GM12878 (cell line): ENCODE measurements at regions not wholly inside any gene's neighbourhood (a gene's known extent, or its start where the extent isn't known, plus 50 kb on each side); places are given as distances from the start of the nearest gene placed in this dataset.

Experiments used
- ATAC-seq: fragments of 200-7000 bp; cut with Tn5 transposase; 3 replicates; pipeline ENCODE4 v1.9.1; 2020; ENCODE audit warnings: mild to moderate bottlenecking, moderate library complexity
- BruUV-seq: library from RNA; stranded (reverse); fragments of 400-500 nt; replicated peaks from 2 replicates; lab custom pipeline; 2021; lab: Mats Ljungman, UMichigan
- CTCF ChIA-PET: fragments of 300-600 bp; sonication (Branson Sonifier 250); formaldehyde crosslinking; extraction: SDS; loops from one replicate; lab custom pipeline; 2021; ENCODE audit warnings: inconsistent platforms; lab: Yijun Ruan, JAX
- POLR2A ChIA-PET: fragments of 350-600 bp; formaldehyde crosslinking; extraction: SDS; loops from one replicate; lab custom pipeline; 2021; ENCODE audit warnings: inconsistent platforms; lab: Charles Lee
- RAD21 ChIA-PET: fragments of 300-600 bp; sonication (Branson Sonifier 250); formaldehyde crosslinking; loops from one replicate; lab custom pipeline; 2023; ENCODE audit warnings: antibody characterized with exemption; ENCODE audit not compliant: unreplicated experiment; lab: Charles Lee
- SMC1A ChIA-PET: fragments of 300-600 bp; sonication (Branson Sonifier 250); formaldehyde crosslinking; loops from one replicate; lab custom pipeline; 2023; ENCODE audit not compliant: unreplicated experiment, uncharacterized antibody; lab: Charles Lee
- DNase-seq: peaks from one replicate; pipeline ENCODE4 v3.0.0-alpha.2; 2011; ENCODE audit warnings: low read depth, low spot score
- FAIRE-seq: peaks from 3 replicates; lab custom pipeline; 2011; peaks lifted over from hg19 to GRCh38; lab: Jason Lieb, UNC
- H2AFZ ChIP-seq: 2 replicates; pipeline ENCODE4 v1.6.0; 2011; ENCODE audit warnings: low read depth, low read length, control low read depth; ENCODE audit not compliant: control insufficient read depth
- H3K27ac ChIP-seq: 2 replicates; pipeline ENCODE4 v1.5.1; 2011; ENCODE audit warnings: control low read depth; ENCODE audit not compliant: control insufficient read depth, insufficient read depth
- H3K27me3 ChIP-seq, 2 experiments: replicated peaks in 1 of 2; 2 replicates each; pipeline versions ENCODE4 v1.6.0 to v1.6.1; 2011; ENCODE audit warnings: low read length in 1 of 2; ENCODE audit not compliant: control insufficient read depth in 2 of 2, insufficient read depth in 2 of 2
- H3K36me3 ChIP-seq, 2 experiments: 2 replicates each; pipeline ENCODE4 v1.5.1; 2011; ENCODE audit warnings: low read length in 1 of 2; ENCODE audit not compliant: control insufficient read depth in 2 of 2, insufficient read depth in 2 of 2
- H3K4me1 ChIP-seq: 2 replicates; pipeline ENCODE4 v1.6.1; 2011; ENCODE audit warnings: mild to moderate bottlenecking, low read length, moderate library complexity, mixed read lengths; ENCODE audit not compliant: control insufficient read depth, insufficient read depth
- H3K4me2 ChIP-seq: 2 replicates; pipeline ENCODE4 v1.6.0; 2011; ENCODE audit warnings: control low read depth; ENCODE audit not compliant: control insufficient read depth, insufficient read depth
- H3K4me3 ChIP-seq: fragments of 200-600 bp; sonication (generic); 2 replicates; pipeline ENCODE4 v1.5.1; 2016
- H3K79me2 ChIP-seq: 2 replicates; pipeline ENCODE4 v1.6.0; 2011; ENCODE audit warnings: low read length; ENCODE audit not compliant: control insufficient read depth, insufficient read depth
- H3K9ac ChIP-seq: 2 replicates; pipeline ENCODE4 v1.8.0; 2011; ENCODE audit warnings: low read length, control low read depth, mixed read lengths; ENCODE audit not compliant: control insufficient read depth, insufficient read depth
- H3K9me3 ChIP-seq: replicated peaks from 3 replicates; pipeline ENCODE4 v1.5.1; 2011; ENCODE audit warnings: mild to moderate bottlenecking, low read length; ENCODE audit not compliant: control insufficient read depth, insufficient read depth
- H4K20me1 ChIP-seq: 2 replicates; pipeline ENCODE4 v1.6.0; 2011; ENCODE audit not compliant: control insufficient read depth, insufficient read depth
- CHD1 ChIP-seq: IDR thresholded peaks from 2 replicates; pipeline ENCODE4 v1.6.1; 2012; ENCODE audit warnings: low read depth, low read length, improper control_type of control experiment
- CHD2 ChIP-seq: IDR thresholded peaks from 2 replicates; pipeline ENCODE4 v1.6.1; 2011; ENCODE audit warnings: low read depth, low read length, improper control_type of control experiment, borderline replicate concordance
- CTCF ChIP-seq, 3 experiments: IDR thresholded peaks in 2 of 3; conservative IDR thresholded peaks in 1 of 3; 2 replicates each; pipeline ENCODE4 v1.5.1; 2011; ENCODE audit warnings: low read depth in 3 of 3, low read length in 3 of 3, mild to moderate bottlenecking in 3 of 3, control low read depth in 2 of 3, moderate library complexity in 2 of 3, inconsistent platforms in 1 of 3, mixed read lengths in 1 of 3; ENCODE audit not compliant: control insufficient read depth in 2 of 3, insufficient read depth in 1 of 3; ENCODE audit errors: extremely low read depth in 1 of 3
- E4F1 ChIP-seq: fragments of 450-650 bp; IDR thresholded peaks from 2 replicates; pipeline ENCODE4 v1.6.1; 2018; ENCODE audit warnings: borderline replicate concordance, mild to moderate bottlenecking; ENCODE audit not compliant: partially characterized antibody
- EP300 ChIP-seq, 2 experiments: fragments of 150-350 bp in 1 of 2; IDR thresholded peaks; 2 replicates each; pipeline ENCODE4 v1.6.1; 2011 to 2012; ENCODE audit warnings: low read depth in 2 of 2, low read length in 2 of 2, borderline replicate concordance in 1 of 2, improper control_type of control experiment in 1 of 2, inconsistent platforms in 1 of 2; ENCODE audit not compliant: control insufficient read depth in 1 of 2
- ESRRA ChIP-seq: IDR thresholded peaks from 2 replicates; pipeline ENCODE4 v1.6.1; 2012; ENCODE audit warnings: mild to moderate bottlenecking, low read length, improper control_type of control experiment
- FOS ChIP-seq: IDR thresholded peaks from 3 replicates; pipeline ENCODE4 v1.6.1; 2011; ENCODE audit warnings: borderline replicate concordance; ENCODE audit not compliant: insufficient read length; ENCODE audit errors: extremely low read depth
- FOXK2 ChIP-seq: fragments of 450-650 bp; IDR thresholded peaks from 2 replicates; pipeline ENCODE4 v1.6.1; 2017; ENCODE audit warnings: mild to moderate bottlenecking, moderate library complexity
- JUNB ChIP-seq: IDR thresholded peaks from 2 replicates; pipeline ENCODE4 v1.6.1; 2016; ENCODE audit warnings: antibody characterized with exemption, mild to moderate bottlenecking
- LARP7 ChIP-seq: fragments of 450-650 bp; IDR thresholded peaks from 2 replicates; pipeline ENCODE4 v1.6.1; 2017; ENCODE audit warnings: mild to moderate bottlenecking
- NFIC ChIP-seq: IDR thresholded peaks from 2 replicates; pipeline ENCODE4 v1.6.1; 2012; ENCODE audit warnings: low read depth, mild to moderate bottlenecking, inconsistent platforms, low read length, moderate library complexity
- NFXL1 ChIP-seq: fragments of 450-650 bp; IDR thresholded peaks from 2 replicates; pipeline ENCODE4 v1.6.1; 2017; ENCODE audit warnings: antibody characterized with exemption, mild to moderate bottlenecking, borderline replicate concordance
- RCOR1 ChIP-seq: conservative IDR thresholded peaks from 2 replicates; pipeline ENCODE4 v1.6.1; 2012; ENCODE audit warnings: low read depth, low read length, improper control_type of control experiment
- RELB ChIP-seq: fragments of 450-650 bp; IDR thresholded peaks from 2 replicates; pipeline ENCODE4 v1.6.1; 2017; ENCODE audit warnings: low read depth, mild to moderate bottlenecking, moderate library complexity
- SMAD1 ChIP-seq: fragments of 450-650 bp; IDR thresholded peaks from 2 replicates; pipeline ENCODE4 v1.6.1; 2018; ENCODE audit warnings: mild to moderate bottlenecking, low read depth; ENCODE audit not compliant: partially characterized antibody
- SMAD5 ChIP-seq: IDR thresholded peaks from 2 replicates; pipeline ENCODE4 v1.6.1; 2016; ENCODE audit warnings: antibody characterized with exemption, low read depth
- SREBF2 ChIP-seq: IDR thresholded peaks from 2 replicates; pipeline ENCODE4 v1.6.1; 2012; ENCODE audit warnings: mild to moderate bottlenecking, low read length
- YY1 ChIP-seq: IDR thresholded peaks from 2 replicates; pipeline ENCODE4 v1.6.1; 2011; ENCODE audit warnings: low read depth, mild to moderate bottlenecking, low read length
- ZNF384 ChIP-seq: IDR thresholded peaks from 2 replicates; pipeline ENCODE4 v1.6.1; 2012; ENCODE audit warnings: low read depth, mild to moderate bottlenecking, low read length, improper control_type of control experiment, borderline replicate concordance
- WGBS: methylation state at CpG from one replicate; pipeline ENCODE4 v1.1.6; 2016; ENCODE audit warnings: low lambda C conversion rate; ENCODE audit not compliant: insufficient replicate concordance, insufficient coverage; ENCODE audit errors: missing lambda C conversion rate; 5-methylcytosine and 5-hydroxymethylcytosine counted together
- in situ Hi-C: fragments of 300-500 bp; cut with MboI; formaldehyde crosslinking; loops from 9 replicates; pipeline ENCODE4 v1.14.3; 2018; ENCODE audit warnings: mixed read lengths
- intact Hi-C: fragments of 100-400 bp; cut with micrococcal nuclease; formaldehyde crosslinking; loops from one replicate; pipeline ENCODE4 v1.14.2; 2022; ENCODE audit not compliant: unreplicated experiment
- TF ChIP-seq, protein P1 (sequence below): IDR thresholded peaks from 2 replicates; pipeline ENCODE4 v1.6.1; 2012; ENCODE audit warnings: low read depth, low read length, improper control_type of control experiment

GRCh38 chr1:96465441-96465840 is 256.1 kb upstream of the PTBP2 start:
- ChIA-PET RAD21 (no interaction called here), CTCF (no interaction called here), POLR2A (no interaction called here), SMC1A (no interaction called here)
- H2AFZ ChIP-seq, result no peak overlapping the region
- whole genome bisulfite sequencing, result 41% methylated on average over 8 of the region's 8 CpGs
- intact Hi-C loops (no loop called here), in situ Hi-C loops (no loop called here)
- no peaks in the 10 kb centered on the region for H3K79me2 ChIP-seq
- no peak overlapping the region for H3K4me3 ChIP-seq
- TF ChIP-seq JUNB (no peak), NFIC (no peak), EP300 (IDR thresholded peaks at IDR 0.05; ENCODE audit: borderline replicate concordance in 1 of 2, control insufficient read depth in 1 of 2, low read depth in 2 of 2, low read length in 2 of 2) (no peak), E4F1 (no peak), LARP7 (no peak), CHD1 (no peak), FOS (no peak), ESRRA (no peak), RCOR1 (no peak), SREBF2 (no peak), RELB (no peak), CHD2 (no peak), FOXK2 (no peak), NFXL1 (no peak), SMAD5 (no peak), SMAD1 (no peak), ZNF384 (no peak), YY1 (no peak), CTCF (IDR thresholded peaks at IDR 0.05 in 2 of 3, conservative IDR thresholded peaks at IDR 0.05 in 1 of 3; ENCODE audit: control insufficient read depth in 2 of 3, extremely low read depth in 1 of 3, insufficient read depth in 1 of 3, low read depth in 3 of 3, low read length in 3 of 3) (no peak)
- TF ChIP-seq, protein P1, sequence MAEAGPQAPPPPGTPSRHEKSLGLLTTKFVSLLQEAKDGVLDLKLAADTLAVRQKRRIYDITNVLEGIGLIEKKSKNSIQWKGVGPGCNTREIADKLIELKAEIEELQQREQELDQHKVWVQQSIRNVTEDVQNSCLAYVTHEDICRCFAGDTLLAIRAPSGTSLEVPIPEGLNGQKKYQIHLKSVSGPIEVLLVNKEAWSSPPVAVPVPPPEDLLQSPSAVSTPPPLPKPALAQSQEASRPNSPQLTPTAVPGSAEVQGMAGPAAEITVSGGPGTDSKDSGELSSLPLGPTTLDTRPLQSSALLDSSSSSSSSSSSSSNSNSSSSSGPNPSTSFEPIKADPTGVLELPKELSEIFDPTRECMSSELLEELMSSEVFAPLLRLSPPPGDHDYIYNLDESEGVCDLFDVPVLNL, result no peak
- no peaks in the 10 kb centered on the region for H4K20me1 ChIP-seq
- no peak overlapping the region for H3K9ac ChIP-seq
- no peaks in the 10 kb centered on the region for H3K9me3 ChIP-seq
- DNase-seq, result no peak
- no peak overlapping the region for H3K4me2 ChIP-seq
- no TSS peak for BruUV-seq
- H3K27me3 ChIP-seq, result no peaks in the 10 kb centered on the region
- no peak for FAIRE-seq
- H3K36me3 ChIP-seq, result no peaks in the 10 kb centered on the region
- no peaks in the 10 kb centered on the region for H3K4me1 ChIP-seq
- H3K27ac ChIP-seq, result no peak overlapping the region
- no peak for ATAC-seq
